CD4-positive, alpha-beta T cell treated with Interferon gamma for 1 hour (primary cell): ENCODE measurements at regions not wholly inside any gene's neighbourhood (a gene's known extent, or its start where the extent isn't known, plus 50 kb on each side); places are given as distances from the start of the nearest gene placed in this dataset.
A peak's percentile ranks its signal among the peaks of the same experiment; 100 is the strongest.
"Not testable (repeated sequence)": the region's sequence is repeated elsewhere in the genome, so short reads cannot be mapped to it uniquely, and the experiment has no call there.

Experiments used
- DNase-seq: peaks from one replicate; pipeline ENCODE4 v3.0.0-alpha.2; 2020

DNA sequence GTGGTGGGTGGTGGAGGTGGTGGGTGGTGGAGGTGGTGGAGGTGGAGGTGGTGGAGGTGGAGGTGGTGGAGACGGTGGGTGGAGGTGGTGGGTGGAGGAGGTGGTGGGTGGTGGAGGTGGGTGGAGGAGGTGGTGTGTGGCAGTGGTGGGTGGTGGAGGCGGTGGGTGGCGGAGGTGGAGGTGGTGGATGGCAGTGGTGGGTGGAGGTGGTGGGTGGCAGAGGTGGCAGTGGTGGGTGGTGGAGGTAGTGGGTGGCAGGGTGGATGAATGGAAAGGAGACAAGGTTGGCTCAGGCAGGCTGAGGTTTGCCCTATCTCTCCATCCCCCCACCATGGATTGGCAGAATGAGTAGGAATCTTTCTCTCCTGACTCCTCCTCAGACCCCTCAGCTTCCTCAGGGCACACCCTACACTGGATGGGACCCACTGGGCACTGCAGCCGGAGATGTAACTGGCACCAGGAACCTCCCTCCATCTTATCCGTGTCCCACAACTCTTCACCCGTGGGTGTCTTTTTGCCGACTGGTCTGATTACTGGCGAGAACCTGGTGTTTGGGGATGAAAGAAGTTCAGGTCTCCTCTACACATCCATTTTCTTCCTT is 166.3 kb downstream of the C9orf50 start:
- DNase-seq, result peak; percentile 28

DNA sequence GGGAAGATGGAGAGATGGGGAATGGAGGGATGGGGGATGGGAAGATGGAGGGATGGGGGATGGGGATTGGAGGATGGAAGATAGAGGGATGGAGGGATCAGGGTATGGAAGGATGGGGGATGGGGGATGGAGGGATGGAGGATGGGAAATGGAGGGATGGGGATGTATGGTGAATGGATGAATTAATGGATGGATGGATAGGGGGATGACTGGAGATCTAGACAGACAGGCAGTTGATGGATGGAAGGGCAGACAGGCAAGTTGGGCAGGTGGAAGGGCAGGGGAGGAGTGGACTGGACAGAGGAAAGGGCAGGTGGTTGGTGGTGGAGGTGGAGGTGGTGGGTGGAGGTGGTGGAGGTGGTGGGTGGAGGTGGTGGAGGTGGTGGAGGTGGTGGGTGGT is 167.2 kb downstream of the C9orf50 start:
- DNase-seq, result no peak

DNA sequence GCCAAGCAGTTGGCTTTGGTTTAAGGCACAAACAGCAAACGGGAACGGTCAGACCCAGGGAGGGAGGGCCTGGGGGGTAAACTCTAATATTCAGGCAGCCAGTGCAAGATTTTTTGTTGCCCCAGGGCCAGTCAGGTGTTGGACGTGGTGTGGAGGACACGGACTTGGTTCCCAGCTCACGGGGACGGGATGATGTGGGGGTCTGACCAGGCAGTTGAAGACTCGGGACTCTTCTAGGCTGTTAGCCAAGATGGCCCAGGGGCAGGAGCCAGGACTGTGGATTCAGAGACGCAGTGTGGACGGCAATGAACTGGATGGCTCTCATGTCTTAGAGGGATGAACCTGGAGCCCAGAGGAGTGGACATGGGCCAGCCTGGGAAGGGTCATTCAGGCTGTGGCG is 169.2 kb downstream of the C9orf50 start:
- no peak for DNase-seq

DNA sequence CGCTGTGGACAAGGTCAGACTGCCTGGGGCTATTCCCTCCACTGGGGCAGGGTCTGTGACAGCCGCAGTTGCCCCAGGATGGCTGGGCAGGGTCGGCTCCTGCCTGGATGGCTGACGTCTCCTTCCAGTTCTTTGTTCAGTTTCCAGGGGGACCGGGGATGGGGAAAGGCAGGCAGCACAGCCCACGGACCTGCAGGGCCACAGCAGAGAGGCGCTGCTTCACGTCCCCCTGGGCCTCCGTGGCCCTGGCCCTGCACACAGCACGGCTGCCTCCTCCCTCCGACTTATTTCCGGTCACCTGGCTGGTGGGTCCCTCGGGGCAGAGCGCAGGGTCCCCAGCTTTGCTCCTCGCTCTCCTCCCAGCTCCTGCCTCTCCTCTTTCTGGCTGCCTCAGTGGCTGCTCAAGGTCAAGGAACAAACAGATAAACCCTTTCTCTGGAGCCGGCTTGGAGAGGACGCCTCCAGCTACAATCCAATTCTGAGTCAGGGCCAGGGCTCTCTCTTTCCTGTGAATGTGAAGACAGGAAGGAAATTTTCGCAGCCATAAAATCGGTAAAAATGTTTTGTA is 169.7 kb downstream of the C9orf50 start:
- no peak for DNase-seq

DNA sequence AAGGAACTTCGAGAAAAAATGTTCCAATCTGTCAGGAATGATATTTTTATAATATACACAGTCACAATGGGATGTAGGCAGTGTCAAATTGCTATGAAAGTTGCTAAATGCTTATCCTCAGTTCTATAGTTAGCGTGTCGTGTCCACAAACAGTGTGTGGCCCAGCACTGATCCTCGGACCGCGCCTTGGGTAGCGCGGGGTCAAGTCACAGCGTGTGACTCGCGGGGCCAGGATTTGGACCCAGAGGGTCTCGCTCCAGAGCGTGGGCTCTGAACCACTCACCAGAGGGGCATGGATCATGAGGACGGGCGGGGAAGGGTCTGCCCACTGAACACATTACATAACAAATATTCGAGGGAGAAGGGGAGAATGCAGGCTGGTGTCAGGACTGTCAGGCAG is 171.8 kb downstream of the C9orf50 start:
- DNase-seq, result no peak

DNA sequence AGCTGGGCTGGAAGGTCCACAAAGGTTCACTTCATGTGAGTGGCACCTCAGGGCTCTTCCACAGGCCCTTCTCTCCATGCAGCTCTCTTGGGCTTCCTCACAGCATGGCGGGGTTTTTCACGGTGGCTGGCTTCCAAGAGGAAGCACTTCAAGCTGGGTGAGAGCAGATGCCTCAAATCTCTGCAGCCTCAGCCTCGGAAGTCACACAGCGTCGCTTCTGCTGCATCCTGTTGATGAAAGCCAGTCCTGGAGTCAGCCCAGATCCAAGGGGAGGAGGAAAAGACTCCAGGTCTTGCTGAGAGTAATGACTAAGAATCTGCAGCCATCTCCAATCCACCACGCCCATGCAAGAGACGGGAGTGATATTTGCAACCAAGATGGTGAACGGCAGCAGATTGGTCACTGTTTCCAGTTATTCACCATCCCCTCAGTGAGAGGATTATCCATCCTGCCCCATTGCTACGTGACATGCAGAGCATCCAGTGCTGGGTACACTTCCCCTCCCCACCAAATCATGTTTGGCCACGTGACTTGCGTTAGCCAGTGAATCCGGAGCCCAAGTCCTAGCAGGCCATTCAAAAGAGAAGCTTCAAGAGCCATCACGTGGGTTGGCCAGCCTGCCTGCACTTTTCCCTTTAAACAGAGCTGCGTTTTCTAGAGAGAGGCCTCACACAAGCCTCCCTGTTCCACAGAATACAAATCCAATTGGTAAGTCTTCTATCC is 173.9 kb downstream of the C9orf50 start:
- no peak for DNase-seq

DNA sequence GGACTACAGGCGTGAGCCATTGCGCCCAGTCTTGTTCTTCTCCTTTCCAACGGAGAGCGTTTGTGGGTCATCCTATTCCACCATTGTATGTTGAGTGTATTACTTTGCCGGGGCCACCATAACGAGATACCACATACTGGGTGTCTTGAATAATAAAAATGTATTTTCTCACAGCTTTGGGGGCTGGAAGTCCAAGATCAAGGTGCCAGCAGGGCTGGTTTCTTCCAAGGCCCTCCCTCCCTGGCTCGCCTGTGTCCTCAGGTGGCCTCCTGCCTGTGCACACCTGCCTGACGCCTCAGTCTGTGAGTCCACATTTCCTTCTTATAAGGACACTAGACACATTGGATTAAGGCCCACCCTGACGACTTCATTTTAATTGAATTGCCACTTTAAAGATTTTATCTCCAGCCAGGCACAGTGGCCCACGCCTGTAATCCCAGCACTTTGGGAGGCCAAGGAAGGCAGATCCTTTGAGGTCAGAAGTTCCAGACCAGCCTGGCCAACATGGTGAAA is 175.1 kb downstream of the C9orf50 start:
- DNase-seq, result no peak

DNA sequence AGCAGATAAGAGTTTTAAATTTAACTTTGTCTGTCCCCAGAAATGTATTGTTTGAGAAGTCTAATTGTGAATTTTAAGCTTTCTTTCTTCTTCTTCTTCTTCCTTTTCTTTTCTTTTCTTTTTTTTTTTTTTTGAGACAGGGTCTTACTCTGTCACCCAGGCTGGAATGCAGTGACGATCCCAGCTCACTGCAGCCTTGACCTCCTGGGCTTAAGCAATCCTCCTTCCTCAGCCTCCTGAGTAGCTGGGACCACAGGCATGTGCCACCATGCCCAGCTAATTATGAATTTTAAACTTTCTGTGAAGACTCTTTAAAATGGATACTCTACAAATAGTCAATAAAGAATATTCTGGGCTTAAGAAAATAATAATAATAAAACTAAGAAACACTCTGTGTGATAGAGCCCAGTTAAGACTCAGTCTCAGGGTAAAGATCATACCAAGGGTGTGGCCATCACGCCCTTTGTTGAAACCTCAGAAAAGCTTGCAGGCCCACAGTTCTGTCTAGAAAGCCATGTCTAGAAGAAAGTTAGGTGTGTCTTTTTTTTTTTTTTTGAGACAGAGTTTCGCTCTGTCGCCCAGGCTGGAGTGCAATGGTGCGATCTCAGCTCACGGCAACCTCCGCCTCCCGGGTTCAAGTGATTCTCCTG is 177.3 kb downstream of the C9orf50 start:
- not testable (repeated sequence) for DNase-seq

DNA sequence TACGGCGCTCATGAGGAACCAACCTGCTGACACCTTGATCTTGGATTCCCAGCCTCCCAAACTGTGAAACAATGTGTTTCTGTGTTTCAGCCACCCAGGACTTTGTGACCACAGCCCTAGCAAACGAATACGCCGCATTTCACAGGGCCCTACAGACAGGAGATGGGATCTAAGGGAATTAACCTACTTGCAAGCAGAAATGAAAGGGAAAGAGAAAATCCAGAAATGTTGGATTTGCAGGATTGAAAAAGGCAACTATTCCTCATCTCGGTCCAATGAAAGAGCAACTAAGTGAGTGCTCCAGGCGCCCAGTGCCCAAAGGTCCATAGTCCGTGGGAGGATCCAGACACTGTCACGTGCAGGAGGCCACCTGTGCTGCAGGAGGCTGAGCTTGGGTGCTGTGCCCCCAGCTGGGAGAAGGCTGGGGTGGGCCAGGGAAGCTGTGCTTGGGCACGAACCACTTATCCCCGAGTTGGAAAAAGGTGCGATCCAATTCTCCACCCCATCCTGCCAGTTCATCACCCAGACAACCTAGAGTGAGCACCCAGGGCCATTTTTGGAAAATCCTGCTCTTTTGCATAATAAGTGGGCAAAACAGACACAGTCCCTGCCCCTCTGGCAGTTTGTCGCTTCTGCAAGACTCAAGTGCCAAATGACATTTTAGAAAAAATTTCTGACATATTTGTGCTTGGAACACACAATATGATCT is 177.9 kb downstream of the C9orf50 start:
- DNase-seq, result no peak

DNA sequence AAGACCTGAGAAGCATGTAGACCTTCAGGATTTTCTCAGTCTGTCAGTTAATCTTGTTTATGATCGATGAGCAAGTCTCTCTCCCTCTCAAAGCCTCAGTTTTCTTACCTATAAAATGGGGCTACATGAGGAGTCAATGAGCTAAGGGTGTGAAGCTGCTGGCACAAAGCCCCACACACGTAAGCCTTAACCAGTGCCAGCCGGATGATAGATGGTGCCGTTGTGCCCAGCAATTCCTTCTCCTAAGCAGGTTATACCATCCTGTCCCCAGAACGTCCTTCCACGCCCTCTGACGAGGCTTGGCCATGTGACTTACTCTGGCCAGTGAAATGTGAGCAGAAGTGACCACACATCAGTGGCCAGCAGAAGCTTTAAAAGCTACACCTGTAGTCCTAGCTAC is 179.0 kb downstream of the C9orf50 start:
- no peak for DNase-seq

DNA sequence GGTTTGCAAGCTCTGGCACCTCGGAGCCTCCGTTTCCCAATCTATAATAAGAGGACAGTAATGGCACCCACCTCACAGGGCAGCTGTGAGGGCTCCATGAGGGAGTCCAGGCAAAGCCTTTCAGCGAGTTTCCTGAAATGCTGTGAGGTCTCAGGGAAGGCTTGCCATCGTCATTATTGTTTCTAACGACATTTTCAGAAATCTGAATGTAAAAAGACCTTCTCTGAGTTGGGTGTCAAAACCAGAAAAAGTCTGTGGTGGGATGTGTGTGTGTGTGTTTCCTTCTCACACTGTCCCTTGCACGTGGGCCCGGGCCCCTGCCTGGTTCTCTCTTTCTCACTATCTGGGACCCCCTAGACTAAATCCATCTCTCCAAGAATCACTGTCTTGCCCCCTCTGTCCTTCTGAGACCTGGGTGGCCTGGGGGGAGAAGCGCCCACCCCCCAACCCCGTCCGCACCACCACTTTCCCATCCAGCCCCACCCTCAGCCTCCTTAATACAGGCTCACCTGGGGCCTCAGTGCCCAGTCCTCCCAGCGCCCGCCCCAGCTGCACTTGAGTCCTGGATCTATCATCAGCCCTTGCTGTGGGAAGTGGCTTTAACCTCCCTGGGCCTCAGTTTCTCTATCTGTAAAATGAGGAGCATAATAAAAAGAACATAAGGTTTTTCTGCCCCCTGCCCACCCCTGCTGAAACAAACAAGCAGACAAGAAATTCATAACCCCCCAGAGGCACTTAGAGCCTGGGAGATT is 180.3 kb downstream of the C9orf50 start:
- DNase-seq, result no peak

DNA sequence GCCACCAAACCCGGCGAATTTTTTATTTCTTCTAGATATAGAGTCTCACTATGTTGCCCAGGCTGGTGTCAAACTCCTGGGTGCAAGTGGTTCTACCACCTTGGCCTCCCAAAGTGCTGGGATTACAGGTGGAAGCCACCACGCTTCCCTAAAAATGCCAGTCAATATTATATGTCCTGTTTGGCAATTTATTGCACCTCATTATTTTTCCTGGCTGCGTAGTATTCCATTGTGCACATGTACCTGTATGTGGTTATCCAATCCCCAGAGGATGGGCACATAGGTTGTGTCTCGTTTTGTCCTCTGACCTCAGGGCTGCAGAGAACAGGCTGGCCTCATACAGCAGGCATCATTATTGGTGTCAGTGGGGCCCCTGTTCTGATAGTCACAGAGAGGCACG is 181.7 kb downstream of the C9orf50 start:
- no peak for DNase-seq

DNA sequence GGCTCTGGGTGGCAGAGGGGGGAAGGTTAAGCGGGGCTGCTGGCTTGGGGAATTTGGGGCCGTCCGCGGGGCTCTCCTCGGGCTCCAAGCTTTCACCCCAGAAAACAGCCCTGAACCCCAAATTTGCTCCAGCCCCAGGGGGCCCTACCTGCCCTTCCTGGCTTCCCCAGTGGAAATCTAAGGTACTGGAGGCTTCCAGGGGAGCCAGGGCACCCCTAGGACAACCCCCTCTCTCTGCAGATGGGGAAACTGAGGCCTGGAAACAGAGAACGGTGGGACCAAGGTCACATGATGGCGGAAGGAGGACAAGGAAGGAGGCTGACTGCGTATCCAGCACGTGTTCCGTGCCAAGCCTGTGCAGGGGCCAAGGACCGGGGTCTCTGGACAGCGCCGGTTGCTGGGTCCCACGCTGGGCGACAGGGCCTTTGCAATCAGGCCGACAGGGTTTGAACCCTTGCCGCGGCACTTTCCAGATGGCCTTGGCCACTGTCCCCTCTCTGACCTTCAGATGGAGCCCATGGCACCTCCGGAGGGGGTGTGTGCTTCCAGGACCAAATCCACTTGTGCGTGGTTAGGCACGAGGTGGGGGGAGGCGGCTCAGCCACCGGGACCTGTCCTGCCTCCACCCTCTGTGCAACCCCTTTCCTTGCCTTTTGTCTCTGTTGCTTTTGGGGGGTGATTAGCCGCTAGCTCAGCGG is 183.1 kb downstream of the C9orf50 start:
- no peak for DNase-seq

DNA sequence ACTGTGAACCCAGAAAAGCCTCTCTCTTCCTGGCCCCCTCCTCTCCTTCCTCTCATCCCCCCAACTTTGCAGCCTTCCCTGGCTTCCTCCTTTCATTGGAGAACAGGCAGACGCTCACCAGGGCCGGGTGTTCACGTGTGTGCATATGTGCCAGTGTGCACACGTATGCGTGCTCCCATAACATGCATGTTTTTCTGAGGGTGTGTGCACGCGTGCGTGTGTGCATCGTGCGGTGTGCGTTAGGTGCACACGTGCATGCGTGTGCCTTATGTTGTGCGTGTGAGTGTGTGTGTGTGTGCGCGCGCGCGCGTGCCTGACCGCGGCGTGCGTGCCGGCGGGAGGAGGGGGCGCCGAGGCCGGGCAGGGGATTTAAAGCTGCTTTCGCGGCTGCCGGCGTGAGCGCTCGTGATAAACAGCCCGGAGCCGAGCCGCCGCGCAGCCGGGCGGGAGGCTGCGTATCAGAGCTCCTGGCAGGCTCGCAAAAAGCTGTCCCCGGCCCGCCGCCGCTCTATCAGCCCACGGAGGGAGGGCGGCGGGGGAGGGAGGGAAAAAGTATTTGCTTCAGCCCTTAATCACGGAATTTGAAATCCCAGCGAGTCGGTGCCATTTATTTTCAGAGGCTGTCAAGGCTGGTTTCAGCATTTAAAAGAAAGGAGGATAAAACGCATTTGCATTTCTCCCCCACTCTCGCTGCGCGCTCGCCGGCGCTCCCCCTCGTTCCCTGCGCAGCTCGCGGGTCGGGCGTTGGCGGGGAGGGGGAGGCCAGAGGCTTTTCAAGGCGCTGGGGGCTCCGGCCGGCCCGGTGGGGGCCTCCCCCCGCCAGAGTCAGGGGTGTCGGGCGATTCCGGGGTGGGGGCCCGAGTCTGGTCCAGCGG is 183.9 kb downstream of the C9orf50 start:
- DNase-seq, result no peak

DNA sequence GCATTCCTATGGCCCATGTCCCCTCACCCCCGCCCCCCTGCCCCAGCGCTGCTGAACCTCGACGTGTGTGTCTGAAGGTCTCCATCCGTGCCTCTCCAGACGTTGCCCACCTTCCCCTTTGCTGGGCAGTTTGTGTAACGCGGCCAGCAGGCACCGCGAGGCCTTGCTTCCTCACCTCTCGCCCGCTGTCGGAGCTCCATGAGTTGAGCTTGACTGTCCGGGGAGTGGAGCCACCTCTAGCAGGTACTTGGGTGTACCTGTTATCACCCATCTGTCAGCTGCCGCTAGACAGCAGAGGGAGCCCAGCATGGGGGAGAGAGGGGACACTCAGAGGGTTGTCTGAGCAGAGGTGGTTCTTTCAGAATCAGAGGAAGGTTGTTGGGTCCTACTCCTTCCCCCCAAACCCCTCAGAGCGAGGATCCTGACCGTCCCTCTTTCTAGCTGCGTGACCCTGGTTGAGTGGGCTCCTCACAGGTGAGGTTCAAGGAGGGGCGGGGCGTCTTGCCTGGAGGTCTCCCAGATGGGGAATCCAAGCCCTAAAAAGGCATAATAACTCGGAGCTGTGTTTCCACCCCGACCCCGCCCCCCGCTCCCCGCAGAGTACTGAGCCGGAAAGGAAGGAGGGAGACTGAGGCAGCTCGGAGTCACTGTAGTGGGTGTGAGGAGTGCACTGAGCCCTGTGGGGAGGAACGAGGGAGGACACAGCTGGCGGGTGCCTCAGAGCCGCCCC is 184.7 kb downstream of the C9orf50 start:
- DNase-seq, result no peak

DNA sequence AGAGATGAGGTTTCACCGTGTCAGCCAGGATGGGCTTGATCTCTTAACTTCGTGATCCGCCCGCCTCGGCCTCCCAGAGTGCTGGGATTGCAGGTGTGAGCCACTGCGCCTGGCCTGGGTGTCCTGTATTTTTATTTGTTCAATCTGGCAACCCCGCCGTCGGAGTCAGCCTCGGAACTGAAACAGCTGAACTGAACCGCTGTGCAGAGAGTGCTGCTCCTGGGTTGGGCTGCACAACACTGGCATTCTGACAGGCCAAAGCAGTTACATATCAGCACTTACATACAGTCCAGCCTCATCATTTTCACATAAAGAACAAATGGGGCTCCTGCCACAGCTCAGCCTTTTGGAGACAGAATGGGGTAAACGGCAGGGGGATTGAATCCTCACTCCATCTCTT is 185.6 kb downstream of the C9orf50 start:
- DNase-seq, result no peak

DNA sequence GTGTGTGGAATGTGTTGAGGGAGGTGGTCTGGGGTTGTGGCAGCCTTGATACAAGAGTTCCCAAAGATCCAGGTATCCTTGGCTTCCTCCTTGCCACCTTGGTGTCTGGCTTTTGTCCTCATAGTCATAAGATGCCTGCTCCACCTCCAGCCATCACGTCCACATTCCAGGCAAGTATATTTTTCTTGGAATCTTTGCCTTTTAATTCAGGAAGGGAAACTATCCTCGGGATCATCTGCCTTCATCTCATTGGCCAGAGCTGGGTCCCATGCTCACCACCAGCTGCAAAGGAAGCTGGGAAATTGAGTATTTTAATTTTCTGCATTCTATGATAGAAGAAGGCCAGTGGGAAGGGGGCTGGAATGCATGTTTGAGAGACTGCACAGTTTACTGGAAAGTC is 186.7 kb downstream of the C9orf50 start:
- DNase-seq, result no peak

DNA sequence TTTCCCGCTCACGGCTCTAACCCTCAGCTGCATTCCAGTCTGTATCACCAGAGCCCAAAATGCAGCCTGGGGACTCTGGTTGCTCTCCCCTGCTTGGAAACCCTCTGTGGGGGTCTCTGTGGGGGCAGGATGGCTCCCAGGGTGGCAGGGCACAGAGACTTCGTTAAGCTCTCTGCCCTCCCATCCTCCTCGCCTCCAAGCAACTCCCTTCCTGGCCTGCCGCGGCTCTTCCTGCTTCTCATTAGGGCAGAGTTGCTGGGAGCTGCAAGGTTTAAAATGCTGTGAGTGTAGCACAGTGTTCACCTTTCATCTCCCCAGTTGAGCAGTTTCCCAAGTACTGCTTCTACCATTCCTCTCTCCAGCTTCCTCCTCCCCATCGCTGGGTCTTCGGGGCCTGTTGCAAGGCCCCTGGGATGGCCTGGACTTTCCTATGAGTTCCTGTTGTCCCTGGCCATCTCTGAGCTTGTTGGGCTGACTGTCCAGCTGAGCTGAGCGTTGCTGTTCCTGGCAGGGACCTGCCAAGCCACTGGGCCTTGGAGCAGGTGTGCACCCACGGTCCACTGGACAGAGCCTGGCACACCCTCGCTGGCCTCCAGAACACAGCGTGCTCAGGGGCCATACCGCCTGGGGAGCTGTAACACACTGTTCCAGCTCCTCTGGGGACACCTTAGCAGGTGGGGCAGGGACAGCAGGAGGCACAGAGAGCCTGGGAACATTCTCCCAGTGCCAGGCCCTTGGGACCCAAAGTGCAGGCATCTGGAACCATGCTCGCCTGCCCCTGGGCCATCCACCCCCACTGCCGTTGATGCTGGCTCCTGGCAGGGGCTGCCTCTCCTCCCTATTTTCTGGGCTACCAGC is 188.4 kb downstream of the C9orf50 start:
- DNase-seq, result no peak
